Upper lobe of right lung (tissue), 1 donor: ENCODE measurements at regions not wholly inside any gene's neighbourhood (a gene's known extent, or its start where the extent isn't known, plus 50 kb on each side); places are given as distances from the start of the nearest gene placed in this dataset.

Experiments
- ATAC-seq: fragments of 200-7000 bp; cut with Tn5 transposase; one replicate; pipeline ENCODE4 v1.9.1; 2020; ENCODE audit warnings: mild to moderate bottlenecking, moderate library complexity
- DNase-seq: peaks from one replicate; pipeline ENCODE4 v3.0.0-alpha.2; 2020
- H3K27ac ChIP-seq: fragments of 200-600 bp; one replicate; pipeline ENCODE4 v1.8.0; 2022
- H3K27me3 ChIP-seq: fragments of 200-600 bp; one replicate; pipeline ENCODE4 v1.8.0; 2022; ENCODE audit warnings: mild to moderate bottlenecking
- H3K36me3 ChIP-seq: fragments of 200-600 bp; one replicate; pipeline ENCODE4 v1.8.0; 2022
- H3K4me1 ChIP-seq: fragments of 200-600 bp; one replicate; pipeline ENCODE4 v1.8.0; 2022
- H3K4me3 ChIP-seq: fragments of 200-600 bp; one replicate; pipeline ENCODE4 v1.8.0; 2022; ENCODE audit warnings: mild to moderate bottlenecking
- H3K9me3 ChIP-seq: fragments of 200-600 bp; one replicate; pipeline ENCODE4 v1.8.0; 2022
- CTCF ChIP-seq: fragments of 200-600 bp; IDR thresholded peaks from one replicate; pipeline ENCODE4 v1.8.0; 2022; ENCODE audit warnings: antibody characterized with exemption
- intact Hi-C: fragments of 100-400 bp; cut with DNase I; formaldehyde crosslinking; loops from one replicate; pipeline ENCODE4 v1.11.0; 2022
- donor health status: DM: no; HTN: yes; CAD: no; lungs with severe emphysema.

- Histone ChIP-seq H3K4me3 (no peak overlapping the region), H3K36me3 (no peaks in the 10 kb centered on the region), H3K4me1 (no peaks in the 10 kb centered on the region), H3K27me3 (no peaks in the 10 kb centered on the region), H3K9me3 (no peaks in the 10 kb centered on the region), H3K27ac (no peak overlapping the region)
- no peak for DNase-seq
- no peak for ATAC-seq
- no peak for TF ChIP-seq CTCF
- intact Hi-C loops, result no loop called here
Observed at GRCh38 chr6:97586344-97586743, 303.3 kb upstream of the MMS22L start.

- ATAC-seq, result no peak
- Histone ChIP-seq H3K27me3 (no peaks in the 10 kb centered on the region), H3K27ac (no peak overlapping the region), H3K9me3 (no peaks in the 10 kb centered on the region), H3K36me3 (no peaks in the 10 kb centered on the region), H3K4me1 (no peaks in the 10 kb centered on the region), H3K4me3 (no peak overlapping the region)
- TF ChIP-seq CTCF, result no peak
- DNase-seq, result no peak
- intact Hi-C loops, result no loop called here
Observed at GRCh38 chr6:97591955-97592354, 308.9 kb upstream of the MMS22L start.

DNA sequence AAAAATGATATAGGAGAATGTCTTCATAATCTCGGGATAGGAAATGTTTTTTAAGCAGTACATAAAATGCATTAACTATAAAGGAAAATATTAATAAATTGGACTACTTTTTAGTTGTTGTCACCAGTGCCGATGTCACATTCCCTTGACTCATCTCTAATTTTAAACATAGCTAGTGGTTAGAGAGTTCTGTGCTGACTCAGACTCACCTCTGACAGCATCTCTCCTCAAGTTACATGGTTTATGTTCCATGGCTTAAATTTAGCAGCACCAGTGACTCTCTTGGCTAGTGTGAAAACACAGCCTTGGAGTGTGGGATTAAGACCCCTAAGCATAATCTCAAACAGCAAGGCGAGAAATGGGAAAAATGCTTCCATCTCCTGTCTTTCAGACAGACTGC, 311.8 kb upstream of the MMS22L start:
- H3K36me3 ChIP-seq, result no peaks in the 10 kb centered on the region
- H3K4me1 ChIP-seq, result no peaks in the 10 kb centered on the region
- no peak for TF ChIP-seq CTCF
- H3K27me3 ChIP-seq, result no peaks in the 10 kb centered on the region
- no peaks in the 10 kb centered on the region for H3K9me3 ChIP-seq
- no peak overlapping the region for H3K4me3 ChIP-seq
- no peak overlapping the region for H3K27ac ChIP-seq
- intact Hi-C loops, result no loop called here
- ATAC-seq (no peak), DNase-seq (no peak)

GRCh38 chr6:97621111-97621510, 338.1 kb upstream of the MMS22L start:
- Histone ChIP-seq H3K4me3 (no peak overlapping the region), H3K27ac (no peak overlapping the region), H3K4me1 (no peaks in the 10 kb centered on the region), H3K27me3 (no peaks in the 10 kb centered on the region), H3K36me3 (no peaks in the 10 kb centered on the region), H3K9me3 (no peaks in the 10 kb centered on the region)
- no peak for ATAC-seq
- intact Hi-C loops, result no loop called here
- DNase-seq, result no peak
- no peak for TF ChIP-seq CTCF

DNA sequence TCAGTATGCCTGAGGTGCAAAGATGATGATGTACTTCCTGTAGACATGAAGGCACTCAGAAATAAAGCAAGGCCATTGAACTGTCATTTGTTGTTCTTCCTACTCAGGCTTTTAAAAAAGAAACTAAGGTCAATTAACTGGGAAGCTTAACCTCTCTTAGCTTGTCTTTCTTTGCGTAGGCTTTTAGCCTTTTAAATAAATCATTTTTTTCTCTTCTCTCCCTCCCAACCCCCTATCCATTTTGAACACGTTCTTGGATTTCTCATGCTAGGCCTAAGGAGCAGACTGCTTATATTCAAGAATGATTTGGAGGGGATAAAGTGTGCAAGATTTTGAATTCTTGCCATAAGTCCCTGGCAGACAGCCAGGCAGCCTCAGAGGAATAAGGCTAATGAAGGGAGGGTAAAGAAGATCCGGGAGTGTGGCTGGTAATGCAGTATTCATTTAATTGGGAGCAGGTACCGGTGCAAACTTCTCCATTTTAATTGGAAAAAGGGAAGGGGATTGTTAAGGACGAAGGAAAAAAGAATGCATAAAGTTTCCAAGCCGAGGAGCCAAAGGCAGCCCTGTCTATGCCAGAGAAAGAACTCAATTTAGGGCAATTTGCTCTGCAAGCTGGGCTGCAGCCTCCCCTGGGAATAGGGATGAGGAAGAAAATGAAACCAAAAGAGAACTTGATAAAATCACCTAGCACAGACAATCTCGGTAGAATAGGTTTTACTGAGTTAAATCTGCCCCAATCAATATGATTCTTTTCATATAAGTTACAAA, 343.8 kb upstream of the MMS22L start:
- Histone ChIP-seq H3K27ac (no peak overlapping the region), H3K27me3 (no peaks in the 10 kb centered on the region), H3K36me3 (no peaks in the 10 kb centered on the region), H3K4me1 (no peaks in the 10 kb centered on the region), H3K4me3 (no peak overlapping the region), H3K9me3 (no peaks in the 10 kb centered on the region)
- TF ChIP-seq CTCF, result no peak
- DNase-seq (no peak), ATAC-seq (no peak)
- intact Hi-C loops, result no loop called here

- ATAC-seq (no peak), DNase-seq (no peak)
- Histone ChIP-seq H3K9me3 (no peaks in the 10 kb centered on the region), H3K27me3 (no peaks in the 10 kb centered on the region), H3K4me1 (no peaks in the 10 kb centered on the region), H3K36me3 (no peaks in the 10 kb centered on the region), H3K4me3 (no peak overlapping the region), H3K27ac (no peak overlapping the region)
- no peak for TF ChIP-seq CTCF
- intact Hi-C loops, result no loop called here
Observed at GRCh38 chr6:97629180-97629579, 346.2 kb upstream of the MMS22L start.
